Stimulated activated memory B cell treated with anti-CD40 and anti-IgM and Interleukin-4, amounts not matched to agents 10 μg/mL and 1 μg/mL and 100 μg/mL, for 72 hours (primary cell): ENCODE measurements at regions not wholly inside any gene's neighbourhood (a gene's known extent, or its start where the extent isn't known, plus 50 kb on each side); places are given as distances from the start of the nearest gene placed in this dataset.
"Not testable (repeated sequence)": the region's sequence is repeated elsewhere in the genome, so short reads cannot be mapped to it uniquely, and the experiment has no call there.

ENCODE experiments used
- ATAC-seq: fragments of 150-1000 bp; cut with Tn5 transposase; 2 replicates; pipeline ENCODE4 v1.10.0; 2021
- H3K27ac Mint-ChIP-seq: one replicate; pipeline ENCODE4 v1.8.0; 2022; ENCODE audit warnings: mild to moderate bottlenecking, mixed read lengths
- H3K27me3 Mint-ChIP-seq: one replicate; pipeline ENCODE4 v1.8.0; 2022; ENCODE audit warnings: mixed read lengths
- H3K36me3 Mint-ChIP-seq: one replicate; pipeline ENCODE4 v1.8.0; 2022; ENCODE audit warnings: mixed read lengths
- H3K4me1 Mint-ChIP-seq: one replicate; pipeline ENCODE4 v1.8.0; 2022; ENCODE audit warnings: mixed read lengths
- H3K4me3 Mint-ChIP-seq: one replicate; pipeline ENCODE4 v1.8.0; 2022; ENCODE audit warnings: mild to moderate bottlenecking, moderate library complexity, mixed read lengths
- H3K9me3 Mint-ChIP-seq: one replicate; pipeline ENCODE4 v1.8.0; 2022; ENCODE audit warnings: mixed read lengths

DNA sequence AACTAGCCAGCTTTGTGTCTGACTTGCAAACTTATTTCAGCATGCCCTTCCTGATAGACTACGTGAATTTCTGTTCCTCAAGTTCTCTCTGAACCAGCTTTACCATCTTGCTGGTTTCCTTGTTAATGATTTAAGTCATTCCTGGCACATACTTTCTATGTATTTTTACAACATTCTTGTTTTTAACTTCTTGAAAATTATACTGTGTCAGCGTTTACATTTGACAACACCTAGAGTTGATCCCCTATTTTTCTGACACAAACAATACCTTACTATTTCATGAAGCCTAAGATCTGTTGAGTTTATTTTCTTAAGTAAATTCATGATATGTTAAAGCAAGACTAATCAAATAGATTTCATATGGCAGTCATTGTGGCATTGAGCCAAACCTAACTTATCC is 686.3 kb downstream of the XPNPEP1 start:
- Mint-ChIP-seq H3K27me3 (no peaks in the 10 kb centered on the region), H3K4me1 (no peaks in the 10 kb centered on the region)

DNA sequence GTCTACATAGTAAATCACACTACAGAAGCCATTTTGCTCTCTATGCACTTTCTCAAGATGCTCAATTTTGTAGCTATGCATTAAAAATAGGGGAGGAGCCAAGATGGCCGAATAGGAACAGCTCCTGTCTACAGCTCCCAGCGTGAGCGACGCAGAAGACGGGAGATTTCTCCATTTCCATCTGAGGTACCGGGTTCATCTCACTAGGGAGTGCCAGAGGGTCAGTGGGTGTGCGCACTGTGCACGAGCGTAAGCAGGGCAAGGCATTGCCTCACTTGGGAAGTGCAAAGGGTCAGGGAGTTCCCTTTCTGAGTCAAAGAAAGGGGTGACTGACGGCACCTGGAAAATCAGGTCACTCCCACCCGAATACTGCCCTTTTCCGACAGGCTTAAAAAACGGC is 699.8 kb downstream of the XPNPEP1 start:
- not testable (repeated sequence) for H3K4me3 Mint-ChIP-seq, H3K36me3 Mint-ChIP-seq, H3K27ac Mint-ChIP-seq, H3K27me3 Mint-ChIP-seq, ATAC-seq, H3K4me1 Mint-ChIP-seq, H3K9me3 Mint-ChIP-seq

More for the DNA sequence above, 686.3 kb downstream of the XPNPEP1 start:
- no peak for ATAC-seq
- peaks cover 7% of the 10 kb centered on the region for H3K9me3 Mint-ChIP-seq
- no peak overlapping the region for H3K4me3 Mint-ChIP-seq
- no peaks in the 10 kb centered on the region for H3K36me3 Mint-ChIP-seq
- H3K27ac Mint-ChIP-seq: no peak overlapping the region

DNA sequence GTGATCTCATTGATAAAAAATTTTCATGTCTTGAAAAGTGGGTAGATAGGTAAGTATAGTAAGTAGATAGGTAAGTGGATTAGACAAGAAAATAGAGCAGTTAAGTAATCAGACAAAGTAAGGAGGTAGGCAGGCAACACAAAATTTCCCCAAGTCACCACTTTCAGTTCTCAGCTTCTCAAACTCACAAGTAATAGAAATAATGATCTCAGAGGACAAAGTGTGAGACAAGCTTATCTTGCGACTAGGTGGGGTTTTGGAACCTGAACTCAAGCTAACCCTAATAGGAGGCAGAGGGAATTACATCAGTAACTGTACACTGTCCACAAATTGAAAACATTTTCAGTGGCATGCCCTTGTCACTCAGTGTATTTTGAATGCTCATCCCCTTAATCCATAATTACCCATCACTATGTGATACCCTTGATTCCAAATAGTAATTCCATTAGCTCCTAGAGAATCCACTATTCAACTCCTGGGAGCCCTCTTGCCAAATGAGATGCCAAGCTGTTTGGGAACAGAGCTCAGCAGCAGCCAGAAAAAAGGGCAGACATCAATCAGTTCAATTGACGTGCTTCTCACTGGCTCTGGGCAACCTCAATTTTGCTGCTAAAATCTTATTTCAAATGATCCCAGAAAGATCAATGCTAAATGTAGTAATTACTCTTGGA is 703.2 kb downstream of the XPNPEP1 start:
- no peaks in the 10 kb centered on the region for H3K4me1 Mint-ChIP-seq
- H3K36me3 Mint-ChIP-seq: no peaks in the 10 kb centered on the region
- no peaks in the 10 kb centered on the region for H3K27me3 Mint-ChIP-seq
- H3K4me3 Mint-ChIP-seq: no peak overlapping the region
- ATAC-seq: no peak
- H3K27ac Mint-ChIP-seq: no peak overlapping the region
- H3K9me3 Mint-ChIP-seq: no peaks in the 10 kb centered on the region

DNA sequence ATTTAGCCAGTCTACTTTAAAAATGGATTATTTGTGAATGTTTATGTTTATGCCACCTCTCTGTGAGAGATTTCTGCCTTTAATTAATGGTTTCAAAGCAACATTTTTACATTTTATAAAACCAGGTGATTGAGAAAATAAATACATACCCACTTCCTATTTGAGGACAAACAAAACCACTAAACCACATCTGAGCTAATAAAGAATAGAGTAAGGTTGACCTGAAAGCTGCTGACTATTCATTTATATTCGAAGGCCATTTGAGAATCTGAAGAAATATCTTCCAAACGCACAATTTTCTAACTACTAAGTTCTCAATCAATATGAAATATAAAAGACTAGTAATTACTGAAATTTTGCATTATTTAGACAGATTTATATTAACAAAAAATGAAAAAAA is 705.1 kb downstream of the XPNPEP1 start:
- no peak overlapping the region for H3K4me3 Mint-ChIP-seq
- no peaks in the 10 kb centered on the region for H3K36me3 Mint-ChIP-seq
- no peak for ATAC-seq
- H3K4me1 Mint-ChIP-seq: no peaks in the 10 kb centered on the region
- H3K27ac Mint-ChIP-seq: no peak overlapping the region
- no peaks in the 10 kb centered on the region for H3K27me3 Mint-ChIP-seq
- H3K9me3 Mint-ChIP-seq: no peaks in the 10 kb centered on the region

DNA sequence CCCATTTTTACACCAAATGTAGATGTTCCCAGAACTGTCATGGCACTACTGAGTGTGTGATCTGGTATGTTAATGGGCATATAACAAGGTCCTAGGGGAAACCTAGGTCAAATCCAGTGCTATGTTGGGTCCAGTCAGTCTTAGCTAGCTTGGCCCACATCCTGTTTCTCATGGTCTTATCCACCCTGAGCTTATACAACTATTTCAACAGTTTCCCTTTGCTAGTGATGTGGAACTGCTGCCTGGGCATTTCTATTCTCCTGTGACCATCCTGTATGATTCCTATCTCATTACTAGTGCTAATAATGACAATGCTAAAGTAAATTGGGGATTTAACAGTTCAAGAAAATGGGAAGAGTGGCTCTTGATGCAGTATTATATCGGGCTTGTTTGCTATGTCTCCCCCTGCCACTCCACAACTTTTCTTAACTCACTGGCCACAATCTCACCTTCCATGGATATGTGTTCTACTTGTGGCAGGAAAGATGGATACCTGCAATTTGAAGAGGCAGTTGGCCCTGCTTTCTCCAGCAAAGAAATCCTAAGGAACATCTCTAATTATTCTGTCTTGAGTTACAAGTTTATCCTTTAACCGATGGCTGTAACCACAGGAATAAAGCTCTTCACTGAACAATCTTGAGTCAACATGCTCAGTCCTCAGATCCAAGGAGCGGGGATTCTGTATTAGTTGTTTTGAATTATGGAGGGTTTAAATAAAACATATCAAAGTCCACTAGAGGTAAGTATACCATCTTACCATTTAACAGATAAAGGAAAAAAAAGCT is 707.8 kb downstream of the XPNPEP1 start:
- no peaks in the 10 kb centered on the region for H3K36me3 Mint-ChIP-seq
- H3K4me1 Mint-ChIP-seq: no peaks in the 10 kb centered on the region
- no peak for ATAC-seq
- no peaks in the 10 kb centered on the region for H3K27me3 Mint-ChIP-seq
- H3K9me3 Mint-ChIP-seq: no peaks in the 10 kb centered on the region
- no peak overlapping the region for H3K4me3 Mint-ChIP-seq
- H3K27ac Mint-ChIP-seq: no peak overlapping the region

DNA sequence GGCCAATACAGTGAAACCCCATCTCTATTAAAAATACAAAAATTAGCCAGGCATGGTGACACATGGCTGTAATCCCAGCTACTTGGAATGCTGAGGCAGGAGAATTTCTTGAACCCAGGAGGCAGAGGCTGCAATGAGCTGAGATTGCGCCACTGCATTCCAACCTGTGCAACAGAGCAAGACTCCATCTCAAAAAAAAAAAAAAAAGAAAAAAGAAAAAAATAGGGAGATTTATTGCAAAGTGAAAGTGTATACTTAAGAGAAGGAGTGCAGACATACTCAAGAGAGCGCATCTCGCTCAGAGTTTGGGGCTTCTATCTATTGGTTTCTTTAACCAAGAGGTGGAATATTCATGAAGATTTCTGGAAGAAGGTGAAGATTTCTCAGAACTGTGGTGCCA is 708.4 kb downstream of the XPNPEP1 start:
- not testable (repeated sequence) for H3K27me3 Mint-ChIP-seq, H3K4me3 Mint-ChIP-seq, ATAC-seq, H3K9me3 Mint-ChIP-seq, H3K27ac Mint-ChIP-seq, H3K4me1 Mint-ChIP-seq, H3K36me3 Mint-ChIP-seq

DNA sequence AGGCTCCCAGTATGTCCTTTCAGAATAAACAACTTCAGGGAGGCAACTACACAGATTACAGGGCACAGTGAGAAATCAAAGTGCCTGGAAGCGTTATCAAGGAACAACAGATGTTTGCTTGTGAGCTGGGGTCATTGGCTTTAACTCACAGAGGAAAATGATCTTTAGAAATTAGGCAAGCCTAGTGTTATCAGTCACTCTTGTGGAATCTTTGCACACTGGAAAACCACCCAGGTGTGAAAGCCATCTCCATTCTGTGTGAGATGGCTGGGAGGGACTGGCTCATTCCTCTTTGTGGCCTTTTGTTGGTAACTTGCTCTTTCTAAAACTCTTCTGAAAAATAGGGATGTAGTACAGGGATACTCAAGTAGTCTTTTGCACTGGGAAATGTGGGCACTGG is 716.0 kb downstream of the XPNPEP1 start:
- no peak overlapping the region for H3K4me3 Mint-ChIP-seq
- H3K27ac Mint-ChIP-seq: no peak overlapping the region
- no peaks in the 10 kb centered on the region for H3K9me3 Mint-ChIP-seq
- no peaks in the 10 kb centered on the region for H3K27me3 Mint-ChIP-seq
- no peak for ATAC-seq
- no peaks in the 10 kb centered on the region for H3K36me3 Mint-ChIP-seq
- no peaks in the 10 kb centered on the region for H3K4me1 Mint-ChIP-seq

DNA sequence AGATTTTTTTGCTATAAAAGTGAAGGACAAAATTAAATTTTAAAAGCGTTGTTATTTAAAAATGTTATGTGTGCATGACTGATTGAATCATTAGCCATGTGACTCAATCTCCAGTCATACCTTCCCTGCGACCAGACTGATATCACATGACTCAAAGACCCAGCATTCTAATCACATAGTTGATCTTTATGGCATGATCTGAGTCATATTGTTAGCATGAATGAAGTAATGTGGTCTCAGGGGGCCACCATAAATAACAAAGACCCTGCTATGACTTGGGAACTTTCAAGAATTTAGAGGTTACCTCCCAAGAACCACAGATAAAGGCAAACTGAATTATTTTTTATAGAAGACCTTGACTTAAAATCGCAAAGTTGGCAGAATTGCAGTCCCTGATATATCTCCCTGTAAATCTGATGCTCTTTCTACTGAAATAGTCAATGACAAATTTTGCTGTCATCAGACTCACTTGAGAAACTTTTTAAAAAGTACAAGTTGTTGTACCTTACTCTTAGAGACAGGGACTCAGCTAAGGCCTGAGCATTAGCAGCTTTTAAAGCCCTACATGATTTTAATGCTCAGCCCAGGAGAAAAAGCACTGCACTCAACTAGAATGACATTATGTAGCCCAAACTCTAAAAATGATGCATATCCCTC is 717.3 kb downstream of the XPNPEP1 start:
- no peaks in the 10 kb centered on the region for H3K27me3 Mint-ChIP-seq
- no peaks in the 10 kb centered on the region for H3K9me3 Mint-ChIP-seq
- no peaks in the 10 kb centered on the region for H3K36me3 Mint-ChIP-seq
- no peak overlapping the region for H3K4me3 Mint-ChIP-seq
- H3K27ac Mint-ChIP-seq: no peak overlapping the region
- no peaks in the 10 kb centered on the region for H3K4me1 Mint-ChIP-seq
- ATAC-seq: no peak

DNA sequence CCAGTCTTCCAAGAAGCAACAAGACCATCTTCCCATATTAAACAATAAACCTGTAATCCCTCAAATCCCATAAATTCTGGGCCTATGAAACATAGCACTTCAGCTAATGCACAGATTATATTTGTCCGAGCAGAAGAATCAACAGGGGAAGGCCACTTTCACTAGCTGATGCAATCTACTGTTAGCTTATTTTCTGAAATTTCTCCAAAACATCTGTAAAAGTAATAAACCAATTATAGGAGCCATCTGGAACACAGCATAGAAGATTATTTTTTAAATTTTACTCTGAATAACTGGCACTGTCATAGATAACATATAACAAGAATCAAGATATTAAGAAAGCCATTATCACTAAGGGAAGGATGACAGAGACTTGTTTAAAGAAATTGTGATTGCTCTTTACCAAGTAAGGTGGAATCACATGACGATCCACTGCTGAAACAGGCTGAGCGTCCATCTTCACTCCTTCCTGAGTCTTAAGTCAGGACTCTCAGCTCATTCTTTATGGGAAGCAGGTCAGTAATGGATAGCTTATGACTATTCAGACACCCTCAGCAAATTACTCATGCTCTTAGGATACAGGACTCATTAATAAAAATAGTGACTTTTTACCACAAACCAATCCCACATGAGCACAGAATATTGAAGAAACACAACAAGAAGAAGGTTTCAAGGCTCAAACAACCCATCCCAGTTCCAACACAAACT is 719.5 kb downstream of the XPNPEP1 start:
- Mint-ChIP-seq H3K36me3 (no peaks in the 10 kb centered on the region), H3K27me3 (no peaks in the 10 kb centered on the region), H3K9me3 (no peaks in the 10 kb centered on the region), H3K4me3 (no peak overlapping the region), H3K27ac (no peak overlapping the region), H3K4me1 (no peaks in the 10 kb centered on the region)
- ATAC-seq: no peak

DNA sequence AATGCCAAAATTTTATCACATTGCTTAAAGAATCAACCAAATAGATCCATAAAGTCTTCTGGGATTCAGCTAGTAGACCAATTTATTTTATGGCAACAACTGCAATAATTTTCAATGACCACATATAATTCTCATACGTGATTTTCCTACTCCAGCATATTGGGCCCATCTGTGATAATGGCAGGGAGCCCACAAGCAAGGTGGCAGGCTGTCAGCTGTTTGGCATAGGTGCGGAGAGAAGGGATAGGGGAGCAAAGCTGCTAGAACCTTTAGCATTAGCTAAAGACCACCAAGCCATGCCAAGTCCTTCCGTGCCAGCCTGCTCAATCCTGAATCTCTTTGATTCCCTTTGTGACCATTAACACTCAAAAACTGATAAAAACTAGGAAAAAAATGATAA is 721.2 kb downstream of the XPNPEP1 start:
- no peak overlapping the region for H3K4me3 Mint-ChIP-seq
- ATAC-seq: no peak
- H3K27ac Mint-ChIP-seq: no peak overlapping the region
- H3K9me3 Mint-ChIP-seq: peaks cover 3% of the 10 kb centered on the region
- no peaks in the 10 kb centered on the region for H3K36me3 Mint-ChIP-seq
- no peaks in the 10 kb centered on the region for H3K4me1 Mint-ChIP-seq
- H3K27me3 Mint-ChIP-seq: no peaks in the 10 kb centered on the region

DNA sequence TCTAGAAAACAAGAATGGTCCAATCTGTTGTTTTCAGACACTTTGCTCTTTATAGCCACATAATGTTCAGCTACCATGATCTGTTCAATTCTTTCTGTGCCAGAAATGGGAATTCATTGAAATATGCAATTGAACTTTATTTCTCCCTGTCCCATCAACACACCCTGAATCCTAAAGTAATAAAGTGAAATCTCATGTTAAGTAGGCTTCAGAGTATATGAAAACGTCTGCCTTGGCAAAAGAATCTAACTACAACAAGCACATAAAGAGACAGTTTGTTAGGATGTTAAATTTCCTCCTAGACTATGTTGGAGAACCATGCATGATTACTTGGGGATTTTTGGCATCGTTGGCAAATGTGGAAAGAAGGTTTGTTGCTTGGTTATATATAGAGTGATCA is 722.7 kb downstream of the XPNPEP1 start:
- Mint-ChIP-seq H3K4me3 (no peak overlapping the region), H3K27me3 (no peaks in the 10 kb centered on the region), H3K36me3 (no peaks in the 10 kb centered on the region), H3K9me3 (peaks cover 3% of the 10 kb centered on the region), H3K27ac (no peak overlapping the region), H3K4me1 (no peaks in the 10 kb centered on the region)
- ATAC-seq: no peak

DNA sequence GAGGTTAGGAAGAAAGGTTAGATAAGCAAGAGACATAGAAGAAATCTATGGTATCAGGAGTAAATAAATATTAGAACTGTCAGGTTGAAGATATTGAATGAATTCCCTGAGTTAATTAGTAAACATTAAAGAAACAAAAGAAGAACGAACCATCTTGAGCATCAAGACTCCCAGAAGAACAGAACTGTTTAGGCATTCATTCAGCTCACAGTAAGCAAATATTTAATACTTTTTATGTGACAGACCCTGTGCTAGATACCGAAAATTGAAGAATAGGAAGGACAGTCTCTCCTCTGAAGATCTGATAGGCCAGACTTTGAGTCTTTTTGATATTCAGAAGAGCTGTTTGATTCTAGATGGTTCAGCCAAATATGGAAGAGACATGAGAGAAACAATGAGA is 731.5 kb downstream of the XPNPEP1 start:
- H3K36me3 Mint-ChIP-seq: no peaks in the 10 kb centered on the region
- peaks cover 6% of the 10 kb centered on the region for H3K9me3 Mint-ChIP-seq
- no peak overlapping the region for H3K4me3 Mint-ChIP-seq
- ATAC-seq: no peak
- no peaks in the 10 kb centered on the region for H3K27me3 Mint-ChIP-seq
- H3K27ac Mint-ChIP-seq: no peak overlapping the region
- no peaks in the 10 kb centered on the region for H3K4me1 Mint-ChIP-seq

DNA sequence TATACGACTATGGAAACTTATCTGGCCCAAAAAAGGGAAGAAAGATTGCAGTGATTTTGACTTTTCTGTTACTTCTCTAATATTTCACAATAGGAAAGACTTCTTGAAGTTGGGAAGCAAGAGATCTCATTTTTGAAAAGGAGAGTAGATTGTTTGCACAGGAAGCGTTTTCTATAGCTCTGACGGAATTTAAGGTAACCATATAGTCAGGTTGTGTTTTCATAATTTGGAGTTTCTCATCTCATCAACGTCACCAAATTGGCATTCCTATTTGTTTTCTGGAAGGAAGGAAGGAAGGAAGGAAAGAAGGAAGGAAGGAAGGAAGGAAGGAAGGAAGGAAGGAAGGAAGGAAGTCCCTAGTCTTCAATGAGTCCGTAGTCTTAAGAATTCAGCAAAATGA is 732.0 kb downstream of the XPNPEP1 start:
- Mint-ChIP-seq H3K9me3 (peaks cover 6% of the 10 kb centered on the region), H3K4me3 (no peak overlapping the region), H3K4me1 (no peaks in the 10 kb centered on the region), H3K27me3 (no peaks in the 10 kb centered on the region), H3K27ac (no peak overlapping the region), H3K36me3 (no peaks in the 10 kb centered on the region)
- ATAC-seq: no peak

DNA sequence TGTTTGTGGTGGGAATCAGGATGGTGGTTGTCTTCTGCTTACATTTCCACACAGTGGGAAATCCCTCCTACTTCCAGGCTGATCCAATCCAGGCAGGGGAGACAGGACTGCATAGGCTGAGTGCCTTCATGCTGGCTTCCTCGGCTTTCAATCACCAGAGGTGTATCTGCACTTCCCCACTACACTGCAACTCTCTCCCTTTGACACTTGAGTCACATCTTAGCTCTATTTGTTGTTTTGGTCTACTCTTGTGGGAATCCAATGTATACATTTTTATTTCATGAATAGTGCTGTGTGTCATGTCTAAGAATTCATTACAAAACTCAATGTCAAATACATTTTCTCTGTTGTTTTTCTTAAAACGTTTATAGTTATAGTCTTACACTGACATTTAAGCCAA is 735.6 kb downstream of the XPNPEP1 start:
- Mint-ChIP-seq H3K9me3 (peaks cover 12% of the 10 kb centered on the region), H3K27me3 (no peaks in the 10 kb centered on the region), H3K4me1 (no peaks in the 10 kb centered on the region), H3K36me3 (no peaks in the 10 kb centered on the region), H3K4me3 (no peak overlapping the region), H3K27ac (no peak overlapping the region)
- ATAC-seq: no peak

DNA sequence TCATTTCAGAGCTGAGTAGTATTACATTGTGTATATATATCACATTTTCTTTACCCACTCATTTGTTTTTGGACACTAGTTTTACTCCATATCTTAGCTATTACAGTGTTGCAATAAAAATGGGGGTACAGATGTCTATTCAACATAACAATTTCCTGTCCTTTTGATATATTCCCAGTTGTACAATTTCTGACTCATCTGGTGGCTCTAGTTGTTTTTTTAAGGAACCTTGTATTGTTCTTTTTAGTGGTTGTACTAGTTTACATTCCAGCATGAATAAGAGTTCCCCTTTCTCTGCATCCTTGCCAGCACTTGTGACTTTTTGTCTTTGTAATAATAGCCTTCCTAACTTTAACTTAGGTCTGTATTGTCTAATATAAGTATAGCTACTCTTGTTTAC is 739.9 kb downstream of the XPNPEP1 start:
- Mint-ChIP-seq H3K27me3 (no peaks in the 10 kb centered on the region), H3K36me3 (no peaks in the 10 kb centered on the region), H3K4me1 (no peaks in the 10 kb centered on the region), H3K9me3 (peaks cover 6% of the 10 kb centered on the region), H3K27ac (no peak overlapping the region), H3K4me3 (no peak overlapping the region)
- no peak for ATAC-seq
